OCI-LY3 (cell line): ENCODE measurements at regions not wholly inside any gene's neighbourhood (a gene's known extent, or its start where the extent isn't known, plus 50 kb on each side); places are given as distances from the start of the nearest gene placed in this dataset.

ENCODE experiments used
- H2AFZ ChIP-seq: fragments of 200-600, 300-600 bp; shearing (Covaris generic); 2 replicates; pipeline ENCODE4 v1.6.0; 2014; ENCODE audit warnings: antibody characterized with exemption, low read depth, low read length
- H3K27ac ChIP-seq: fragments of 200-600, 300-600 bp; sonication (generic); 2 replicates; pipeline ENCODE4 v1.5.1; 2014; ENCODE audit warnings: mild to moderate bottlenecking, low read length, moderate library complexity, mixed read lengths
- H3K27me3 ChIP-seq: fragments of 200-600, 300-600 bp; sonication (generic); 2 replicates; pipeline ENCODE4 v1.6.1; 2014; ENCODE audit warnings: low read depth, low read length, mixed read lengths
- H3K36me3 ChIP-seq: fragments of 200-600, 300-600 bp; sonication (generic); replicated peaks from 2 replicates; pipeline ENCODE3; 2014; ENCODE audit warnings: low read depth, low read length, mixed read lengths
- H3K4me1 ChIP-seq: fragments of 300-600, 200-600 bp; sonication (generic); 2 replicates; pipeline ENCODE4 v1.6.1; 2014; ENCODE audit warnings: low read length, mixed read lengths
- H3K4me2 ChIP-seq: fragments of 200-600, 300-600 bp; sonication (generic); 2 replicates; pipeline ENCODE4 v1.6.1; 2014; ENCODE audit warnings: low read length, mixed read lengths
- H3K4me3 ChIP-seq: fragments of 300-600, 200-600 bp; sonication (generic); 2 replicates; pipeline ENCODE4 v1.5.1; 2014; ENCODE audit warnings: antibody characterized with exemption, mild to moderate bottlenecking, low read length, moderate library complexity
- H3K79me2 ChIP-seq: fragments of 300-600, 200-600 bp; shearing (Covaris generic); 2 replicates; pipeline ENCODE4 v1.6.1; 2014; ENCODE audit warnings: mild to moderate bottlenecking, low read length, mixed read lengths
- H3K9ac ChIP-seq: fragments of 300-600, 200-600 bp; shearing (Covaris generic); 2 replicates; pipeline ENCODE4 v1.6.0; 2014; ENCODE audit warnings: mild to moderate bottlenecking, low read length, moderate library complexity
- H3K9me3 ChIP-seq: fragments of 200-600, 300-600 bp; shearing (Covaris generic); 2 replicates; pipeline ENCODE4 v1.6.1; 2014; ENCODE audit warnings: low read length, mixed read lengths; ENCODE audit not compliant: insufficient read depth
- H4K20me1 ChIP-seq: fragments of 200-600, 300-600 bp; sonication (generic); 2 replicates; pipeline ENCODE4 v1.6.1; 2016; ENCODE audit warnings: low read length, mixed read lengths; ENCODE audit not compliant: insufficient read depth
- CTCF ChIP-seq: fragments of 200-600, 300-600 bp; sonication (generic); IDR thresholded peaks from 2 replicates; pipeline ENCODE4 v1.5.1; 2014; ENCODE audit warnings: antibody characterized with exemption, low read length, low read depth
- EZH2phosphoT487 ChIP-seq: fragments of 200-600 bp; shearing (Covaris generic); IDR thresholded peaks from 2 replicates; pipeline ENCODE4 v1.6.1; 2018; ENCODE audit warnings: antibody characterized with exemption, mixed run types, low read depth

DNA sequence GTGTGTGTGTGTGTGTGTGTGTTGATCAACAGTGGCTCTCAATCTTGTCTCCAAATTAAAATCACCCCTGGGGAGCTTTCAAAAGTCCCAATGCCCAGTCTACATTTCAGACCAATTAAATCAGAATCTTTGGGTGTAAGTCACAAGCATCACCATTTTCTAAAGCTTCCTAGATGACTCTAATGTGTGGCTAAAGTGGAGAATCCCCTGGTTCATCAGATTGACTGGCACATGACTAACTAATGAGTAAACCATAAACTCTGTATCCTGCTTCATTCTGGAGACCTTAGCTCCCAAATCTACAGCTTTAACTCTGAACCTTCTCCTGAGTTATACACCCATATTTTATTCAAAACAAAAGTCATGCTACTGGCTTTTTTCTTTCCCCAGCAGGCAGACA is 131.3 kb downstream of the SUCLA2 start:
- Histone ChIP-seq H4K20me1 (no peaks in the 10 kb centered on the region), H3K4me3 (no peak overlapping the region)

GRCh38 chr13:47865883-47866282 is 135.2 kb downstream of the SUCLA2 start:
- Histone ChIP-seq H3K36me3 (peaks cover 3% of the 10 kb centered on the region), H3K4me2 (no peak overlapping the region), H3K79me2 (no peaks in the 10 kb centered on the region), H3K9me3 (no peaks in the 10 kb centered on the region), H4K20me1 (no peaks in the 10 kb centered on the region), H2AFZ (no peak overlapping the region), H3K4me1 (peaks cover 2% of the 10 kb centered on the region; the same call in 1 of the 2 replicates), H3K27ac (no peak overlapping the region), H3K9ac (no peak overlapping the region), H3K4me3 (no peak overlapping the region), H3K27me3 (no peaks in the 10 kb centered on the region)
- TF ChIP-seq CTCF, result no peak
- TF ChIP-seq EZH2phosphoT487, result no peak

More for the DNA sequence above, 131.3 kb downstream of the SUCLA2 start:
- H3K4me2 ChIP-seq, result no peak overlapping the region
- H3K27ac ChIP-seq, result no peak overlapping the region
- no peak overlapping the region for H3K9ac ChIP-seq
- H3K79me2 ChIP-seq, result no peaks in the 10 kb centered on the region
- peaks cover 15% of the 10 kb centered on the region for H3K36me3 ChIP-seq
- no peak for TF ChIP-seq CTCF
- no peak for TF ChIP-seq EZH2phosphoT487
- H3K4me1 ChIP-seq, result peaks cover 5% of the 10 kb centered on the region
- peaks cover 11% of the 10 kb centered on the region; the same call in 1 of the 2 replicates for H3K9me3 ChIP-seq
- no peak overlapping the region for H2AFZ ChIP-seq
- no peaks in the 10 kb centered on the region for H3K27me3 ChIP-seq

GRCh38 chr13:47862841-47863240 is 138.2 kb downstream of the SUCLA2 start:
- peaks cover 2% of the 10 kb centered on the region; the same call in 1 of the 2 replicates for H3K4me1 ChIP-seq
- no peaks in the 10 kb centered on the region for H3K79me2 ChIP-seq
- H3K27ac ChIP-seq, result no peak overlapping the region
- no peak overlapping the region for H3K4me2 ChIP-seq
- no peak overlapping the region for H2AFZ ChIP-seq
- H3K27me3 ChIP-seq, result no peaks in the 10 kb centered on the region
- H3K36me3 ChIP-seq, result no peaks in the 10 kb centered on the region
- H4K20me1 ChIP-seq, result no peaks in the 10 kb centered on the region
- H3K9ac ChIP-seq, result no peak overlapping the region
- no peaks in the 10 kb centered on the region for H3K9me3 ChIP-seq
- H3K4me3 ChIP-seq, result no peak overlapping the region
- no peak for TF ChIP-seq CTCF

DNA sequence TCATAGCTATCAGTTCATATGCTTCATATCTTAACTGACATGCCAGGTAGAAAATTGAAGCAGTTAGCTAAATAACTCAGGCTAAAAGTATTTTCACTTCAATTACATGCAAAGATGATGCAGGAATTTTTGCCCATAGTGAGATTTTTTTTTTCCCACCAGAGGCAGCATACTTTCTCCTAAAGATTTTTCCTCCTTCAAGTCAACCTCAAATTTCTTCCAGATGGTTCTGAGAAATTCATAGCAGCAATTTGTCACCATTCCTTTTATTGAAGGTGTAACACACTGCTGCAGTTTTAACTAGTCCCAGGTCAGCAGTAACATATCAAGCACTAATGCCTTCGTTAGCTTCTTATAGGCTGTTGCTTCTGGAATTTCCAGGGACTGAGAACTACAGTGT is 141.9 kb downstream of the SUCLA2 start:
- no peak overlapping the region for H2AFZ ChIP-seq
- TF ChIP-seq EZH2phosphoT487 (no peak), CTCF (no peak)
- no peak overlapping the region for H3K4me3 ChIP-seq
- no peak overlapping the region for H3K27ac ChIP-seq
- H3K9ac ChIP-seq, result no peak overlapping the region
- no peak overlapping the region for H3K4me2 ChIP-seq
- H3K27me3 ChIP-seq, result no peaks in the 10 kb centered on the region
- H3K79me2 ChIP-seq, result no peaks in the 10 kb centered on the region
- H4K20me1 ChIP-seq, result no peaks in the 10 kb centered on the region
- H3K36me3 ChIP-seq, result no peaks in the 10 kb centered on the region
- H3K4me1 ChIP-seq, result no peaks in the 10 kb centered on the region
- H3K9me3 ChIP-seq, result no peaks in the 10 kb centered on the region
